GM23338 (cell line): ENCODE measurements at regions not wholly inside any gene's neighbourhood (a gene's known extent, or its start where the extent isn't known, plus 50 kb on each side); places are given as distances from the start of the nearest gene placed in this dataset.
A peak's percentile ranks its signal among the peaks of the same experiment; 100 is the strongest.

ENCODE experiments used
- ATAC-seq: fragments of 200-7000 bp; cut with Tn5 transposase; 3 replicates; pipeline ENCODE4 v1.9.1; 2020
- DNase-seq: peaks from one replicate; pipeline ENCODE4 v3.0.0-alpha.2; 2015; ENCODE audit warnings: low spot score
- H2AFZ ChIP-seq: fragments of 200-600 bp; sonication (generic); 2 replicates; pipeline ENCODE4 v1.8.0; 2016; ENCODE audit warnings: antibody characterized with exemption, mild to moderate bottlenecking, moderate library complexity
- H3F3A ChIP-seq: fragments of 200-600 bp; sonication (generic); replicated peaks from 2 replicates; pipeline ENCODE4 v1.8.0; 2017; ENCODE audit warnings: antibody characterized with exemption, mixed run types, low read depth
- H3K27ac ChIP-seq: fragments of 200-600 bp; sonication (generic); 2 replicates; pipeline ENCODE4 v1.6.1; 2016; ENCODE audit warnings: low read depth
- H3K27me3 ChIP-seq: fragments of 200-600 bp; sonication (generic); 2 replicates; pipeline ENCODE4 v1.8.0; 2016; ENCODE audit warnings: mild to moderate bottlenecking, mixed run types, moderate library complexity; ENCODE audit not compliant: insufficient read depth
- H3K36me3 ChIP-seq: fragments of 200-600 bp; sonication (generic); 2 replicates; pipeline ENCODE4 v1.8.0; 2016; ENCODE audit warnings: mild to moderate bottlenecking; ENCODE audit not compliant: insufficient read depth
- H3K4me1 ChIP-seq: fragments of 200-600 bp; sonication (generic); 2 replicates; pipeline ENCODE4 v1.8.0; 2016; ENCODE audit warnings: mild to moderate bottlenecking, moderate library complexity; ENCODE audit not compliant: insufficient read depth
- H3K4me2 ChIP-seq: fragments of 200-600 bp; sonication (generic); 2 replicates; pipeline ENCODE4 v1.7.1; 2017; ENCODE audit warnings: mixed run types
- H3K4me3 ChIP-seq: fragments of 200-600 bp; sonication (generic); 2 replicates; pipeline ENCODE4 v1.6.1; 2016; ENCODE audit warnings: mixed run types
- H3K79me2 ChIP-seq: fragments of 200-600 bp; sonication (generic); replicated peaks from 2 replicates; pipeline ENCODE4 v1.8.0; 2017; ENCODE audit warnings: mild to moderate bottlenecking; ENCODE audit not compliant: insufficient read depth
- H3K9me2 ChIP-seq: fragments of 200-600 bp; sonication (generic); 2 replicates; pipeline ENCODE4 v1.8.0; 2017; ENCODE audit not compliant: insufficient read depth
- H4K20me1 ChIP-seq: fragments of 200-600 bp; sonication (generic); replicated peaks from 2 replicates; pipeline ENCODE4 v1.8.0; 2017; ENCODE audit warnings: mild to moderate bottlenecking; ENCODE audit not compliant: insufficient read depth
- H3K27ac Mint-ChIP-seq: 2 replicates; pipeline ENCODE4 v1.8.0; 2020; ENCODE audit warnings: inconsistent platforms, mild to moderate bottlenecking, moderate library complexity, mixed read lengths
- H3K27me3 Mint-ChIP-seq: 3 replicates; pipeline ENCODE4 v1.8.0; 2022; ENCODE audit warnings: low read depth, mild to moderate bottlenecking, moderate library complexity, mixed read lengths, inconsistent platforms; ENCODE audit not compliant: insufficient read depth, poor library complexity
- H3K36me3 Mint-ChIP-seq: 3 replicates; pipeline ENCODE4 v1.8.0; 2021; ENCODE audit warnings: low read depth, mild to moderate bottlenecking, inconsistent platforms, moderate library complexity, mixed read lengths
- H3K4me1 Mint-ChIP-seq: 3 replicates; pipeline ENCODE4 v1.8.0; 2020; ENCODE audit warnings: mild to moderate bottlenecking, inconsistent platforms, mixed read lengths
- H3K4me3 Mint-ChIP-seq: 3 replicates; pipeline ENCODE4 v1.8.0; 2021; ENCODE audit warnings: moderate library complexity, mild to moderate bottlenecking, inconsistent platforms, mixed read lengths
- H3K9me3 Mint-ChIP-seq: 3 replicates; pipeline ENCODE4 v1.8.0; 2020; ENCODE audit warnings: moderate library complexity, mild to moderate bottlenecking, inconsistent platforms, mixed read lengths
- CREB1 ChIP-seq: fragments of 250-450 bp; sonication (Bioruptor Pico); IDR thresholded peaks from 2 replicates; pipeline ENCODE4 v1.5.0; 2020; ENCODE audit warnings: low read depth, mild to moderate bottlenecking, moderate library complexity
- EZH2 ChIP-seq: fragments of 200-600 bp; sonication (generic); IDR thresholded peaks from one replicate; pipeline ENCODE4 v1.8.0; 2017; ENCODE audit warnings: antibody characterized with exemption, mild to moderate bottlenecking, low read depth; ENCODE audit not compliant: unreplicated experiment
- JUNB ChIP-seq: IDR thresholded peaks from one replicate; pipeline ENCODE4 v1.6.1; 2016; ENCODE audit warnings: antibody characterized with exemption; ENCODE audit not compliant: unreplicated experiment
- NANOG ChIP-seq: IDR thresholded peaks from 2 replicates; pipeline ENCODE4 v1.6.1; 2016; ENCODE audit warnings: antibody characterized with exemption, borderline replicate concordance
- ZNF114 ChIP-seq: fragments of 250-450 bp; sonication (Bioruptor Pico); IDR thresholded peaks from 2 replicates; pipeline ENCODE4 v1.5.0; 2020; ENCODE audit warnings: mild to moderate bottlenecking, moderate library complexity
- TF ChIP-seq, protein P1 (sequence below), 2 experiments: fragments of 200-600 bp in 1 of 2; sonication (generic) in 1 of 2; conservative IDR thresholded peaks; 2 replicates each; pipeline versions ENCODE4 v1.5.1 to v1.6.1; 2016 to 2017; ENCODE audit warnings: antibody characterized with exemption in 2 of 2, low read depth in 2 of 2, mild to moderate bottlenecking in 2 of 2, moderate library complexity in 1 of 2
- TF ChIP-seq, protein P2 (sequence below): IDR thresholded peaks from 2 replicates; pipeline ENCODE4 v1.6.1; 2016; ENCODE audit warnings: antibody characterized with exemption
- TF ChIP-seq, protein P3 (sequence below): fragments of 250-450 bp; sonication (Bioruptor Pico); IDR thresholded peaks from 2 replicates; pipeline ENCODE4 v1.5.0; 2020; ENCODE audit warnings: mild to moderate bottlenecking, moderate library complexity

DNA sequence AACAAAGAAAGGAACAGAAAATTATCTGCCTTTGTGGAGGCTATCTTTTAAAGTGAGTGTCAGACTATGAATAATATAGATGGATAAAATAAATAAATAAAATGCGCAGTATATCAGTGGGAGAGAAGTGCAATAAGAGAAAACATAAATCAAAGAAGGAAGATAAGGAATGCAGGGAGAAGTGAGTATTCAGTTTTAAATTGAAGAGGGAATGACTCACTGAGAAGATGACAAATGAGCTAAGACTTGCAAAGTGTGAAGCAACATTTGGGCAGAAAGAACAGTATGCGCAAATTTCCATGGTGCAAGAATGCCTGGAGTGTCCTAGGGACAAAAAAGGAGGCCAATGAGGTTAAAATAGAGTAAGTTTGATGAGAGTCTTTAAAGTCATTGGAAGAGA, 1300.1 kb upstream of the ALCAM start:
- H3K4me3 Mint-ChIP-seq, result no peak overlapping the region
- DNase-seq (peak; percentile 13), ATAC-seq (no peak)
- Histone ChIP-seq H3K27me3 (no peaks in the 10 kb centered on the region), H3K4me1 (peaks cover 5% of the 10 kb centered on the region; the same call in 1 of the 2 replicates), H2AFZ (no peak overlapping the region), H3K4me3 (no peak overlapping the region), H4K20me1 (no peaks in the 10 kb centered on the region), H3K79me2 (no peaks in the 10 kb centered on the region), H3K9me2 (0 out of 2 replicates have a peak, but pooled peaks cover 6% of the 10 kb centered on the region), H3K27ac (no peak overlapping the region), H3K4me2 (no peak overlapping the region), H3K36me3 (no peaks in the 10 kb centered on the region), H3F3A (no peaks in the 10 kb centered on the region)
- peaks cover 6% of the 10 kb centered on the region; the same call in 1 of the 3 replicates for H3K9me3 Mint-ChIP-seq
- no peaks in the 10 kb centered on the region for H3K27me3 Mint-ChIP-seq
- no peak for TF ChIP-seq CREB1
- TF ChIP-seq, protein P1, sequence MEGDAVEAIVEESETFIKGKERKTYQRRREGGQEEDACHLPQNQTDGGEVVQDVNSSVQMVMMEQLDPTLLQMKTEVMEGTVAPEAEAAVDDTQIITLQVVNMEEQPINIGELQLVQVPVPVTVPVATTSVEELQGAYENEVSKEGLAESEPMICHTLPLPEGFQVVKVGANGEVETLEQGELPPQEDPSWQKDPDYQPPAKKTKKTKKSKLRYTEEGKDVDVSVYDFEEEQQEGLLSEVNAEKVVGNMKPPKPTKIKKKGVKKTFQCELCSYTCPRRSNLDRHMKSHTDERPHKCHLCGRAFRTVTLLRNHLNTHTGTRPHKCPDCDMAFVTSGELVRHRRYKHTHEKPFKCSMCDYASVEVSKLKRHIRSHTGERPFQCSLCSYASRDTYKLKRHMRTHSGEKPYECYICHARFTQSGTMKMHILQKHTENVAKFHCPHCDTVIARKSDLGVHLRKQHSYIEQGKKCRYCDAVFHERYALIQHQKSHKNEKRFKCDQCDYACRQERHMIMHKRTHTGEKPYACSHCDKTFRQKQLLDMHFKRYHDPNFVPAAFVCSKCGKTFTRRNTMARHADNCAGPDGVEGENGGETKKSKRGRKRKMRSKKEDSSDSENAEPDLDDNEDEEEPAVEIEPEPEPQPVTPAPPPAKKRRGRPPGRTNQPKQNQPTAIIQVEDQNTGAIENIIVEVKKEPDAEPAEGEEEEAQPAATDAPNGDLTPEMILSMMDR (conservative IDR thresholded peaks at IDR 0.05; ENCODE audit: low read depth in 2 of 2), result no peak
- TF ChIP-seq, protein P2, sequence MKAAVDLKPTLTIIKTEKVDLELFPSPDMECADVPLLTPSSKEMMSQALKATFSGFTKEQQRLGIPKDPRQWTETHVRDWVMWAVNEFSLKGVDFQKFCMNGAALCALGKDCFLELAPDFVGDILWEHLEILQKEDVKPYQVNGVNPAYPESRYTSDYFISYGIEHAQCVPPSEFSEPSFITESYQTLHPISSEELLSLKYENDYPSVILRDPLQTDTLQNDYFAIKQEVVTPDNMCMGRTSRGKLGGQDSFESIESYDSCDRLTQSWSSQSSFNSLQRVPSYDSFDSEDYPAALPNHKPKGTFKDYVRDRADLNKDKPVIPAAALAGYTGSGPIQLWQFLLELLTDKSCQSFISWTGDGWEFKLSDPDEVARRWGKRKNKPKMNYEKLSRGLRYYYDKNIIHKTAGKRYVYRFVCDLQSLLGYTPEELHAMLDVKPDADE, result no peak
- TF ChIP-seq NANOG, result no peak
- TF ChIP-seq, protein P3, sequence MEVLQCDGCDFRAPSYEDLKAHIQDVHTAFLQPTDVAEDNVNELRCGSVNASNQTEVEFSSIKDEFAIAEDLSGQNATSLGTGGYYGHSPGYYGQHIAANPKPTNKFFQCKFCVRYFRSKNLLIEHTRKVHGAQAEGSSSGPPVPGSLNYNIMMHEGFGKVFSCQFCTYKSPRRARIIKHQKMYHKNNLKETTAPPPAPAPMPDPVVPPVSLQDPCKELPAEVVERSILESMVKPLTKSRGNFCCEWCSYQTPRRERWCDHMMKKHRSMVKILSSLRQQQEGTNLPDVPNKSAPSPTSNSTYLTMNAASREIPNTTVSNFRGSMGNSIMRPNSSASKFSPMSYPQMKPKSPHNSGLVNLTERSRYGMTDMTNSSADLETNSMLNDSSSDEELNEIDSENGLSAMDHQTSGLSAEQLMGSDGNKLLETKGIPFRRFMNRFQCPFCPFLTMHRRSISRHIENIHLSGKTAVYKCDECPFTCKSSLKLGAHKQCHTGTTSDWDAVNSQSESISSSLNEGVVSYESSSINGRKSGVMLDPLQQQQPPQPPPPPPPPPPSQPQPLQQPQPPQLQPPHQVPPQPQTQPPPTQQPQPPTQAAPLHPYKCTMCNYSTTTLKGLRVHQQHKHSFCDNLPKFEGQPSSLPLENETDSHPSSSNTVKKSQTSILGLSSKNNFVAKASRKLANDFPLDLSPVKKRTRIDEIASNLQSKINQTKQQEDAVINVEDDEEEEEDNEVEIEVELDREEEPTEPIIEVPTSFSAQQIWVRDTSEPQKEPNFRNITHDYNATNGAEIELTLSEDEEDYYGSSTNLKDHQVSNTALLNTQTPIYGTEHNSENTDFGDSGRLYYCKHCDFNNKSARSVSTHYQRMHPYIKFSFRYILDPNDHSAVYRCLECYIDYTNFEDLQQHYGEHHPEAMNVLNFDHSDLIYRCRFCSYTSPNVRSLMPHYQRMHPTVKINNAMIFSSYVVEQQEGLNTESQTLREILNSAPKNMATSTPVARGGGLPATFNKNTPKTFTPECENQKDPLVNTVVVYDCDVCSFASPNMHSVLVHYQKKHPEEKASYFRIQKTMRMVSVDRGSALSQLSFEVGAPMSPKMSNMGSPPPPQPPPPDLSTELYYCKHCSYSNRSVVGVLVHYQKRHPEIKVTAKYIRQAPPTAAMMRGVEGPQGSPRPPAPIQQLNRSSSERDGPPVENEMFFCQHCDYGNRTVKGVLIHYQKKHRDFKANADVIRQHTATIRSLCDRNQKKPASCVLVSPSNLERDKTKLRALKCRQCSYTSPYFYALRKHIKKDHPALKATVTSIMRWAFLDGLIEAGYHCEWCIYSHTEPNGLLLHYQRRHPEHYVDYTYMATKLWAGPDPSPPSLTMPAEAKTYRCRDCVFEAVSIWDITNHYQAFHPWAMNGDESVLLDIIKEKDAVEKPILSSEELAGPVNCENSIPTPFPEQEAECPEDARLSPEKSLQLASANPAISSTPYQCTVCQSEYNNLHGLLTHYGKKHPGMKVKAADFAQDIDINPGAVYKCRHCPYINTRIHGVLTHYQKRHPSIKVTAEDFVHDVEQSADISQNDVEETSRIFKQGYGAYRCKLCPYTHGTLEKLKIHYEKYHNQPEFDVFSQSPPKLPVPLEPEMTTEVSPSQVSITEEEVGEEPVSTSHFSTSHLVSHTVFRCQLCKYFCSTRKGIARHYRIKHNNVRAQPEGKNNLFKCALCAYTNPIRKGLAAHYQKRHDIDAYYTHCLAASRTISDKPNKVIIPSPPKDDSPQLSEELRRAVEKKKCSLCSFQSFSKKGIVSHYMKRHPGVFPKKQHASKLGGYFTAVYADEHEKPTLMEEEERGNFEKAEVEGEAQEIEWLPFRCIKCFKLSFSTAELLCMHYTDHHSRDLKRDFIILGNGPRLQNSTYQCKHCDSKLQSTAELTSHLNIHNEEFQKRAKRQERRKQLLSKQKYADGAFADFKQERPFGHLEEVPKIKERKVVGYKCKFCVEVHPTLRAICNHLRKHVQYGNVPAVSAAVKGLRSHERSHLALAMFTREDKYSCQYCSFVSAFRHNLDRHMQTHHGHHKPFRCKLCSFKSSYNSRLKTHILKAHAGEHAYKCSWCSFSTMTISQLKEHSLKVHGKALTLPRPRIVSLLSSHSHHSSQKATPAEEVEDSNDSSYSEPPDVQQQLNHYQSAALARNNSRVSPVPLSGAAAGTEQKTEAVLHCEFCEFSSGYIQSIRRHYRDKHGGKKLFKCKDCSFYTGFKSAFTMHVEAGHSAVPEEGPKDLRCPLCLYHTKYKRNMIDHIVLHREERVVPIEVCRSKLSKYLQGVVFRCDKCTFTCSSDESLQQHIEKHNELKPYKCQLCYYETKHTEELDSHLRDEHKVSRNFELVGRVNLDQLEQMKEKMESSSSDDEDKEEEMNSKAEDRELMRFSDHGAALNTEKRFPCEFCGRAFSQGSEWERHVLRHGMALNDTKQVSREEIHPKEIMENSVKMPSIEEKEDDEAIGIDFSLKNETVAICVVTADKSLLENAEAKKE (CRISPR knock-in tag), result no peak
- TF ChIP-seq JUNB, result no peak
- no peak for TF ChIP-seq ZNF114 (CRISPR knock-in tag)
- TF ChIP-seq EZH2, result no peak
- no peaks in the 10 kb centered on the region for H3K36me3 Mint-ChIP-seq
- peak overlapping the region; percentile 51; the same call in 1 of the 2 replicates for H3K27ac Mint-ChIP-seq
- H3K4me1 Mint-ChIP-seq, result peaks cover 21% of the 10 kb centered on the region
